ENCODE measurements at regions not wholly inside any gene's neighbourhood (a gene's known extent, or its start where the extent isn't known, plus 50 kb on each side); places are given as distances from the start of the nearest gene placed in this dataset.

- TF ChIP-seq, protein P1, sequence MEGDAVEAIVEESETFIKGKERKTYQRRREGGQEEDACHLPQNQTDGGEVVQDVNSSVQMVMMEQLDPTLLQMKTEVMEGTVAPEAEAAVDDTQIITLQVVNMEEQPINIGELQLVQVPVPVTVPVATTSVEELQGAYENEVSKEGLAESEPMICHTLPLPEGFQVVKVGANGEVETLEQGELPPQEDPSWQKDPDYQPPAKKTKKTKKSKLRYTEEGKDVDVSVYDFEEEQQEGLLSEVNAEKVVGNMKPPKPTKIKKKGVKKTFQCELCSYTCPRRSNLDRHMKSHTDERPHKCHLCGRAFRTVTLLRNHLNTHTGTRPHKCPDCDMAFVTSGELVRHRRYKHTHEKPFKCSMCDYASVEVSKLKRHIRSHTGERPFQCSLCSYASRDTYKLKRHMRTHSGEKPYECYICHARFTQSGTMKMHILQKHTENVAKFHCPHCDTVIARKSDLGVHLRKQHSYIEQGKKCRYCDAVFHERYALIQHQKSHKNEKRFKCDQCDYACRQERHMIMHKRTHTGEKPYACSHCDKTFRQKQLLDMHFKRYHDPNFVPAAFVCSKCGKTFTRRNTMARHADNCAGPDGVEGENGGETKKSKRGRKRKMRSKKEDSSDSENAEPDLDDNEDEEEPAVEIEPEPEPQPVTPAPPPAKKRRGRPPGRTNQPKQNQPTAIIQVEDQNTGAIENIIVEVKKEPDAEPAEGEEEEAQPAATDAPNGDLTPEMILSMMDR (conservative IDR thresholded peaks at IDR 0.05), result no peak
- Histone ChIP-seq H2BK5ac (ENCODE audit: insufficient read length, low read length) (no peak overlapping the region), H3K79me2 (ENCODE audit: insufficient read depth, low read length) (no peaks in the 10 kb centered on the region), H2BK20ac (ENCODE audit: low read depth, low read length, poor library complexity, severe bottlenecking) (no peak overlapping the region), H3K4me2 (ENCODE audit: insufficient read depth, insufficient read length, low read length) (no peak overlapping the region), H3K4ac (ENCODE audit: low read depth, low read length) (no peak overlapping the region), H4K5ac (ENCODE audit: insufficient read length, low read depth, low read length) (no peak overlapping the region), H3K23me2 (ENCODE audit: insufficient read length, low read depth, low read length, poor library complexity, severe bottlenecking) (no peaks in the 10 kb centered on the region), H4K91ac (ENCODE audit: insufficient read length, low read depth, low read length) (no peak overlapping the region), H3K27me3 (ENCODE audit: insufficient read depth, low read length) (no peaks in the 10 kb centered on the region), H3K79me1 (ENCODE audit: insufficient read depth, low read depth, low read length, poor library complexity, severe bottlenecking) (no peaks in the 10 kb centered on the region), H3K56ac (ENCODE audit: insufficient read length, low read depth, low read length) (no peak overlapping the region), H2AFZ (ENCODE audit: low read length) (no peak overlapping the region), H3K14ac (ENCODE audit: insufficient read depth, low read length) (no peak overlapping the region), H2BK12ac (ENCODE audit: insufficient read length, low read depth, low read length) (no peak overlapping the region), H3K9me3 (ENCODE audit: control insufficient read depth, low read depth, low read length) (no peaks in the 10 kb centered on the region), H3K18ac (ENCODE audit: insufficient read length, low read depth, low read length) (no peak overlapping the region), H2AK5ac (ENCODE audit: insufficient read length, low read length) (no peak overlapping the region), H4K8ac (replicated peaks; ENCODE audit: insufficient read length, low read depth, low read length) (no peak overlapping the region), H3K23ac (ENCODE audit: insufficient read length, low read depth, low read length) (no peak overlapping the region), H4K20me1 (ENCODE audit: control insufficient read depth, insufficient read depth, insufficient read length) (no peaks in the 10 kb centered on the region), H3T11ph (ENCODE audit: low read length) (no peak overlapping the region), H3K4me1 (ENCODE audit: insufficient read depth, low read length) (no peaks in the 10 kb centered on the region), H2BK15ac (ENCODE audit: low read depth, low read length) (no peak overlapping the region), H2BK120ac (ENCODE audit: low read depth, low read length, poor library complexity, severe bottlenecking) (no peak overlapping the region), H3K27ac (ENCODE audit: insufficient read length, low read depth, low read length) (no peak overlapping the region), H3K9ac (ENCODE audit: extremely low read depth, insufficient read length, low read length) (no peak overlapping the region)
- Mint-ChIP-seq H3K27ac (no peak overlapping the region), H3K36me3 (ENCODE audit: insufficient read depth in 1 of 3, low read depth in 3 of 3) (peaks cover 2 to 4% (median 2%) of the 10 kb centered on the region in 3 experiments; a peak in 3 of 7 replicates), H3K4me3 (no peak overlapping the region), H3K27me3 (ENCODE audit: low read depth) (no peaks in the 10 kb centered on the region), H3K9me3 (peaks cover 4 to 7% of the 10 kb centered on the region in 2 experiments; a peak in 3 of 5 replicates), H3K4me1 (no peaks in the 10 kb centered on the region)
- DNase-seq, result no peak
- no CpG with 5 or more reads among the region's 4 CpGs for WGBS (ENCODE audit: extremely low coverage, insufficient read length, low lambda C conversion rate)
Measured at GRCh38 chr3:109596991-109597390, 259.6 kb upstream of the DPPA4 start.

Measured in H9 (cell line).